GM21360 (cell line): ENCODE measurements at regions not wholly inside any gene's neighbourhood (a gene's known extent, or its start where the extent isn't known, plus 50 kb on each side); places are given as distances from the start of the nearest gene placed in this dataset.
"Not testable (repeated sequence)": the region's sequence is repeated elsewhere in the genome, so short reads cannot be mapped to it uniquely, and the experiment has no call there.

ENCODE experiments used
- ATAC-seq: cut with Tn5 transposase; IDR thresholded peaks from one replicate; pipeline ENCODE4 v1.9.1; 2021; ENCODE audit warnings: mild to moderate bottlenecking, moderate library complexity; ENCODE audit not compliant: unreplicated experiment

- no peak for ATAC-seq
These were observed 432.1 kb upstream of the MDFIC2 start for GRCh38 chr3:70744536-70744935.

- ATAC-seq: no peak
These were observed 431.3 kb upstream of the MDFIC2 start for GRCh38 chr3:70743754-70744153.

- ATAC-seq: no peak
These were observed 429.6 kb upstream of the MDFIC2 start for GRCh38 chr3:70742081-70742480.

GRCh38 chr3:70740872-70741271 is 428.4 kb upstream of the MDFIC2 start:
- ATAC-seq: no peak

- no peak for ATAC-seq
These were observed 427.6 kb upstream of the MDFIC2 start for GRCh38 chr3:70740071-70740470.

GRCh38 chr3:70738291-70738681 is 425.8 kb upstream of the MDFIC2 start:
- no peak for ATAC-seq

GRCh38 chr3:70737666-70738290 is 425.3 kb upstream of the MDFIC2 start:
- ATAC-seq: no peak

- ATAC-seq: no peak
These were observed 423.6 kb upstream of the MDFIC2 start for GRCh38 chr3:70736009-70736408.

GRCh38 chr3:70734756-70735155 is 422.3 kb upstream of the MDFIC2 start:
- ATAC-seq: no peak

GRCh38 chr3:70731046-70731445 is 418.6 kb upstream of the MDFIC2 start:
- ATAC-seq: no peak

- ATAC-seq: no peak
These were observed 417.4 kb upstream of the MDFIC2 start for GRCh38 chr3:70729845-70730244.

- no peak for ATAC-seq
These were observed 415.9 kb upstream of the MDFIC2 start for GRCh38 chr3:70728311-70728710.

GRCh38 chr3:70726961-70727360 is 414.5 kb upstream of the MDFIC2 start:
- ATAC-seq: no peak

- ATAC-seq: no peak
These were observed 413.9 kb upstream of the MDFIC2 start for GRCh38 chr3:70726096-70726938.

GRCh38 chr3:70722018-70722417 is 409.6 kb upstream of the MDFIC2 start:
- ATAC-seq: no peak

GRCh38 chr3:70716832-70717231 is 404.4 kb upstream of the MDFIC2 start:
- no peak for ATAC-seq

- no peak for ATAC-seq
These were observed 400.1 kb upstream of the MDFIC2 start for GRCh38 chr3:70712449-70713082.

GRCh38 chr3:70703305-70704102 is 391.1 kb upstream of the MDFIC2 start:
- no peak for ATAC-seq

GRCh38 chr3:70702132-70702531 is 389.7 kb upstream of the MDFIC2 start:
- ATAC-seq: no peak

GRCh38 chr3:70684701-70685100 is 372.3 kb upstream of the MDFIC2 start:
- no peak for ATAC-seq

GRCh38 chr3:70675810-70676209 is 363.4 kb upstream of the MDFIC2 start:
- not testable (repeated sequence) for ATAC-seq
